HCT116 (cell line): ENCODE measurements at regions not wholly inside any gene's neighbourhood (a gene's known extent, or its start where the extent isn't known, plus 50 kb on each side); places are given as distances from the start of the nearest gene placed in this dataset.
"Not testable (repeated sequence)": the region's sequence is repeated elsewhere in the genome, so short reads cannot be mapped to it uniquely, and the experiment has no call there.

Source experiments
- ATAC-seq: fragments of 200-7000 bp; cut with Tn5 transposase; 2 replicates; pipeline ENCODE4 v1.9.1; 2020; ENCODE audit warnings: mild to moderate bottlenecking, moderate library complexity
- BruUV-seq: library from RNA; stranded (reverse); fragments of 400-500 nt; replicated peaks from 2 replicates; lab custom pipeline; 2021; lab: Mats Ljungman, UMichigan
- CTCF ChIA-PET: fragments of 300-600 bp; sonication (Branson Sonifier 250); formaldehyde crosslinking; loops from one replicate; lab custom pipeline; 2021; ENCODE audit warnings: antibody characterized with exemption; lab: Charles Lee
- POLR2A ChIA-PET: fragments of 300-600, 350-600 bp; sonication (Branson Sonifier 250); formaldehyde crosslinking; loops from one replicate; lab custom pipeline; 2021; ENCODE audit warnings: antibody characterized with exemption; lab: Charles Lee
- RAD21 ChIA-PET, 2 experiments: fragments of 300-600 bp; sonication (Branson Sonifier 250); formaldehyde crosslinking; loops; one replicate each; lab custom pipeline; 2023; ENCODE audit warnings: low total read pairs in 2 of 2; ENCODE audit not compliant: uncharacterized antibody in 2 of 2, unreplicated experiment in 2 of 2, low non-redundant PET in 1 of 2; lab: Charles Lee
- DNase-seq: peaks from one replicate; pipeline ENCODE4 v3.0.0-alpha.2; 2010; ENCODE audit warnings: low read depth, low spot score
- H2AFZ ChIP-seq: fragments of 200-600 bp; shearing (Covaris generic), sonication (generic); 2 replicates; pipeline ENCODE4 v1.6.1; 2017; ENCODE audit warnings: low read depth, mixed run types, mixed read lengths, antibody characterized with exemption, low read length; ENCODE audit not compliant: poor library complexity, severe bottlenecking
- H3K27ac ChIP-seq: 2 replicates; pipeline ENCODE4 v1.5.1; 2012; ENCODE audit warnings: low read depth, low read length
- H3K27me3 ChIP-seq: fragments of 200-600 bp; sonication (generic); 2 replicates; pipeline ENCODE4 v1.6.1; 2016; ENCODE audit warnings: mixed run types, low read length, mixed read lengths; ENCODE audit not compliant: insufficient read depth
- H3K36me3 ChIP-seq, 2 experiments: fragments of 200-500 bp in 1 of 2; fragments of 200-600 bp in 1 of 2; sonication (Bioruptor generic) in 1 of 2; sonication (generic) in 1 of 2; 2 replicates each; pipeline versions ENCODE4 v1.5.1 to v1.6.1; 2014 to 2016; ENCODE audit warnings: low read length in 2 of 2, inconsistent platforms in 1 of 2, mixed read lengths in 1 of 2, mixed run types in 1 of 2; ENCODE audit not compliant: insufficient read depth in 2 of 2, control insufficient read depth in 1 of 2
- H3K4me1 ChIP-seq, 2 experiments: fragments of 200-600 bp in 1 of 2; sonication (generic) in 1 of 2; 2 replicates each; pipeline versions ENCODE4 v1.5.1 to v1.6.1; 2012 to 2017; ENCODE audit warnings: low read length in 2 of 2, inconsistent platforms in 1 of 2, mild to moderate bottlenecking in 1 of 2, mixed read lengths in 1 of 2, mixed run types in 1 of 2, moderate library complexity in 1 of 2; ENCODE audit not compliant: insufficient read depth in 2 of 2, control insufficient read depth in 1 of 2
- H3K4me2 ChIP-seq: fragments of 200-600 bp; sonication (generic); 2 replicates; pipeline ENCODE4 v1.6.1; 2017; ENCODE audit warnings: mixed run types, low read length, mixed read lengths
- H3K4me3 ChIP-seq, 2 experiments: fragments of 200-600 bp in 1 of 2; sonication (generic) in 1 of 2; replicated peaks in 1 of 2; 2 replicates each; pipeline ENCODE4 v1.5.1; 2011 to 2016; ENCODE audit warnings: low read length in 2 of 2, control low read depth in 1 of 2, low read depth in 1 of 2, mild to moderate bottlenecking in 1 of 2, mixed read lengths in 1 of 2, mixed run types in 1 of 2
- H3K79me2 ChIP-seq: fragments of 200-600 bp; sonication (generic); 2 replicates; pipeline ENCODE4 v1.6.1; 2017; ENCODE audit warnings: mild to moderate bottlenecking, mixed run types, low read length, moderate library complexity, mixed read lengths; ENCODE audit not compliant: insufficient read depth
- H3K9ac ChIP-seq: fragments of 200-600 bp; sonication (generic); 2 replicates; pipeline ENCODE4 v1.6.1; 2016; ENCODE audit warnings: low read length, mixed read lengths
- H3K9me2 ChIP-seq: fragments of 200-600 bp; sonication (generic), shearing (Covaris generic); 2 replicates; pipeline ENCODE4 v1.6.1; 2017; ENCODE audit warnings: mixed run types, mild to moderate bottlenecking, moderate library complexity; ENCODE audit not compliant: insufficient read depth
- H3K9me3 ChIP-seq, 2 experiments: fragments of 200-500 bp in 1 of 2; fragments of 200-600 bp in 1 of 2; sonication (Bioruptor generic) in 1 of 2; sonication (generic) in 1 of 2; 2 replicates each; pipeline ENCODE4 v1.6.1; 2014 to 2017; ENCODE audit warnings: low read length in 2 of 2, mixed read lengths in 2 of 2, inconsistent platforms in 1 of 2, low read depth in 1 of 2, mild to moderate bottlenecking in 1 of 2, mixed run types in 1 of 2, moderate library complexity in 1 of 2; ENCODE audit not compliant: control insufficient read depth in 1 of 2, insufficient read depth in 1 of 2
- H4K20me1 ChIP-seq: fragments of 200-600 bp; sonication (generic), shearing (Covaris generic); 2 replicates; pipeline ENCODE4 v1.6.1; 2017; ENCODE audit warnings: mixed run types, mild to moderate bottlenecking, moderate library complexity; ENCODE audit not compliant: insufficient read depth
- CTCF ChIP-seq, 3 experiments: fragments of 200-600 bp in 1 of 3; sonication (generic) in 1 of 3; IDR thresholded peaks in 2 of 3; conservative IDR thresholded peaks in 1 of 3; 2 replicates each; pipeline ENCODE4 v1.5.1; 2012 to 2017; ENCODE audit warnings: low read depth in 2 of 3, low read length in 2 of 3, antibody characterized with exemption in 1 of 3, borderline replicate concordance in 1 of 3, control low read depth in 1 of 3, mild to moderate bottlenecking in 1 of 3, mixed read lengths in 1 of 3, mixed run types in 1 of 3, moderate library complexity in 1 of 3; ENCODE audit not compliant: insufficient read depth in 1 of 3
- EGR1 ChIP-seq: IDR thresholded peaks from 2 replicates; pipeline ENCODE4 v1.6.1; 2012; ENCODE audit warnings: low read depth
- EZH2 ChIP-seq: fragments of 200-600 bp; sonication (generic); IDR thresholded peaks from 2 replicates; pipeline ENCODE4 v1.6.1; 2017; ENCODE audit warnings: antibody characterized with exemption, mixed run types
- EZH2phosphoT487 ChIP-seq: fragments of 200-600 bp; IDR thresholded peaks from 2 replicates; pipeline ENCODE4 v1.6.1; 2018; ENCODE audit warnings: antibody characterized with exemption, borderline replicate concordance
- FOSL1 ChIP-seq: IDR thresholded peaks from 2 replicates; pipeline ENCODE4 v1.6.1; 2012; ENCODE audit warnings: low read depth
- POLR2AphosphoS5 ChIP-seq: IDR thresholded peaks from 2 replicates; pipeline ENCODE4 v1.6.1; 2011; ENCODE audit warnings: mild to moderate bottlenecking, low read depth, low read length, moderate library complexity
- RAD21 ChIP-seq: IDR thresholded peaks from 2 replicates; pipeline ENCODE4 v1.6.1; 2012; ENCODE audit warnings: low read depth, mild to moderate bottlenecking
- REST ChIP-seq: IDR thresholded peaks from 2 replicates; pipeline ENCODE4 v1.6.1; 2012; ENCODE audit warnings: low read depth
- SIN3A ChIP-seq: IDR thresholded peaks from 2 replicates; pipeline ENCODE4 v1.6.1; 2012; ENCODE audit warnings: low read depth
- SP1 ChIP-seq: IDR thresholded peaks from 2 replicates; pipeline ENCODE4 v1.6.1; 2012; ENCODE audit warnings: low read depth
- SRF ChIP-seq: IDR thresholded peaks from 2 replicates; pipeline ENCODE4 v1.6.1; 2012; ENCODE audit warnings: low read depth
- YY1 ChIP-seq: IDR thresholded peaks from 2 replicates; pipeline ENCODE4 v1.6.1; 2011; ENCODE audit warnings: low read length, low read depth, moderate library complexity, mild to moderate bottlenecking; ENCODE audit not compliant: insufficient replicate concordance; ENCODE audit errors: extremely low read depth
- ZBTB33 ChIP-seq: IDR thresholded peaks from 2 replicates; pipeline ENCODE4 v1.6.1; 2011; ENCODE audit warnings: mild to moderate bottlenecking, low read length, moderate library complexity; ENCODE audit not compliant: insufficient replicate concordance; ENCODE audit errors: extremely low read depth
- ZFX ChIP-seq: fragments of 450-650 bp; IDR thresholded peaks from 2 replicates; pipeline ENCODE4 v1.6.1; 2017
- intact Hi-C: fragments of 100-400 bp; cut with micrococcal nuclease; formaldehyde crosslinking; loops from 2 replicates; pipeline ENCODE4 v1.10.0; 2022

GRCh38 chr4:126930059-126930458 is 702.7 kb upstream of the INTU start:
- RAD21 ChIA-PET, POLR2A ChIA-PET, H3K4me2 ChIP-seq, H3K36me3 ChIP-seq, H3K4me1 ChIP-seq, DNase-seq, BruUV-seq, intact Hi-C loops, ATAC-seq, H3K27ac ChIP-seq, H4K20me1 ChIP-seq, H3K9ac ChIP-seq, H3K9me2 ChIP-seq, CTCF ChIA-PET, H3K4me3 ChIP-seq, H2AFZ ChIP-seq, H3K9me3 ChIP-seq, H3K27me3 ChIP-seq, H3K79me2 ChIP-seq: not testable (repeated sequence)

- Histone ChIP-seq H2AFZ (peak overlapping the region; percentile 30), H3K4me2 (no peak overlapping the region), H3K9me2 (no peaks in the 10 kb centered on the region), H3K27ac (no peak overlapping the region), H3K27me3 (no peaks in the 10 kb centered on the region), H3K9me3 (no peaks in the 10 kb centered on the region), H3K4me1 (peaks cover 0 to 9% of the 10 kb centered on the region in 2 experiments; a peak in 2 of 4 replicates), H3K36me3 (no peaks in the 10 kb centered on the region), H3K4me3 (no peak overlapping the region), H4K20me1 (no peaks in the 10 kb centered on the region), H3K9ac (no peak overlapping the region), H3K79me2 (no peaks in the 10 kb centered on the region)
- no peak for DNase-seq
- ChIA-PET RAD21 (no interaction called here), CTCF (no interaction called here), POLR2A (no interaction called here)
- no peak for ATAC-seq
- intact Hi-C loops = no loop called here
- no TSS peak for BruUV-seq
- TF ChIP-seq SIN3A (no peak), REST (no peak), EZH2phosphoT487 (no peak), EZH2 (no peak), FOSL1 (no peak), ZFX (no peak), SRF (no peak), EGR1 (no peak), ZBTB33 (no peak), POLR2AphosphoS5 (no peak), YY1 (no peak), SP1 (no peak), RAD21 (no peak), CTCF (IDR thresholded peaks at IDR 0.05 in 2 of 3, conservative IDR thresholded peaks at IDR 0.05 in 1 of 3; ENCODE audit: borderline replicate concordance in 1 of 3, insufficient read depth in 1 of 3, low read depth in 2 of 3, low read length in 2 of 3) (no peak)
Measured at GRCh38 chr4:126935801-126936200, 697.0 kb upstream of the INTU start.
